ENCODE measurements at regions not wholly inside any gene's neighbourhood (a gene's known extent, or its start where the extent isn't known, plus 50 kb on each side); places are given as distances from the start of the nearest gene placed in this dataset.

GRCh38 chr3:78274475-78275065, 1234.7 kb downstream of the ROBO2 start:
- Histone ChIP-seq H3K27ac (no peak overlapping the region), H3K36me3 (replicated peaks in 1 of 2) (no peaks in the 10 kb centered on the region), H3K4me3 (no peak overlapping the region), H3K4me1 (replicated peaks in 1 of 2) (no peaks in the 10 kb centered on the region), H3K9me3 (replicated peaks in 1 of 3) (no peaks in the 10 kb centered on the region), H3K27me3 (no peaks in the 10 kb centered on the region)
- TF ChIP-seq POLR2A (IDR thresholded peaks at IDR 0.05) = no peak
- TF ChIP-seq, protein P1, sequence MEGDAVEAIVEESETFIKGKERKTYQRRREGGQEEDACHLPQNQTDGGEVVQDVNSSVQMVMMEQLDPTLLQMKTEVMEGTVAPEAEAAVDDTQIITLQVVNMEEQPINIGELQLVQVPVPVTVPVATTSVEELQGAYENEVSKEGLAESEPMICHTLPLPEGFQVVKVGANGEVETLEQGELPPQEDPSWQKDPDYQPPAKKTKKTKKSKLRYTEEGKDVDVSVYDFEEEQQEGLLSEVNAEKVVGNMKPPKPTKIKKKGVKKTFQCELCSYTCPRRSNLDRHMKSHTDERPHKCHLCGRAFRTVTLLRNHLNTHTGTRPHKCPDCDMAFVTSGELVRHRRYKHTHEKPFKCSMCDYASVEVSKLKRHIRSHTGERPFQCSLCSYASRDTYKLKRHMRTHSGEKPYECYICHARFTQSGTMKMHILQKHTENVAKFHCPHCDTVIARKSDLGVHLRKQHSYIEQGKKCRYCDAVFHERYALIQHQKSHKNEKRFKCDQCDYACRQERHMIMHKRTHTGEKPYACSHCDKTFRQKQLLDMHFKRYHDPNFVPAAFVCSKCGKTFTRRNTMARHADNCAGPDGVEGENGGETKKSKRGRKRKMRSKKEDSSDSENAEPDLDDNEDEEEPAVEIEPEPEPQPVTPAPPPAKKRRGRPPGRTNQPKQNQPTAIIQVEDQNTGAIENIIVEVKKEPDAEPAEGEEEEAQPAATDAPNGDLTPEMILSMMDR (IDR thresholded peaks at IDR 0.05) = no peak
- WGBS, 4 donors = 80 to 87% (median 83%) methylated on average over 2 of the region's 2 CpGs
- intact Hi-C loops (cut with DNase I) = no loop called here
- DNase-seq = no peak

- no peaks in the 10 kb centered on the region for H3K27me3 ChIP-seq
- no peaks in the 10 kb centered on the region for H3K9me3 ChIP-seq (replicated peaks in 1 of 3)
- H3K36me3 ChIP-seq (replicated peaks in 1 of 2) = no peaks in the 10 kb centered on the region
- no peaks in the 10 kb centered on the region for H3K4me1 ChIP-seq (replicated peaks in 1 of 2)
- DNase-seq = no peak
- no peak overlapping the region for H3K27ac ChIP-seq
- H3K4me3 ChIP-seq = no peak overlapping the region
- intact Hi-C loops (cut with DNase I) = no loop called here
- 81 to 91% (median 84%) methylated on average over 3 of the region's 3 CpGs for WGBS, 4 donors
- TF ChIP-seq, protein P1 (IDR thresholded peaks at IDR 0.05) = no peak
- TF ChIP-seq POLR2A (IDR thresholded peaks at IDR 0.05) = no peak
Measured at GRCh38 chr3:78275420-78275852, 1235.5 kb downstream of the ROBO2 start.

- Histone ChIP-seq H3K4me1 (replicated peaks in 1 of 2) (no peaks in the 10 kb centered on the region), H3K27ac (no peak overlapping the region), H3K9me3 (replicated peaks in 1 of 3) (no peaks in the 10 kb centered on the region), H3K4me3 (no peak overlapping the region), H3K27me3 (no peaks in the 10 kb centered on the region), H3K36me3 (replicated peaks in 1 of 2) (no peaks in the 10 kb centered on the region)
- TF ChIP-seq POLR2A (IDR thresholded peaks at IDR 0.05) = no peak
- TF ChIP-seq, protein P1 (IDR thresholded peaks at IDR 0.05) = no peak
- intact Hi-C loops (cut with DNase I) = no loop called here
- no peak for DNase-seq
- 83 to 94% (median 91%) methylated on average over 2 of the region's 2 CpGs for WGBS, 4 donors
Measured at GRCh38 chr3:78277220-78277619, 1237.3 kb downstream of the ROBO2 start.

GRCh38 chr3:78277801-78278200, 1237.9 kb downstream of the ROBO2 start:
- H3K9me3 ChIP-seq (replicated peaks in 1 of 3) = no peaks in the 10 kb centered on the region
- H3K27ac ChIP-seq = no peak overlapping the region
- no peak for DNase-seq
- no peak overlapping the region for H3K4me3 ChIP-seq
- H3K4me1 ChIP-seq (replicated peaks in 1 of 2) = no peaks in the 10 kb centered on the region
- TF ChIP-seq POLR2A (IDR thresholded peaks at IDR 0.05) = no peak
- TF ChIP-seq, protein P1 (IDR thresholded peaks at IDR 0.05) = no peak
- H3K36me3 ChIP-seq (replicated peaks in 1 of 2) = no peaks in the 10 kb centered on the region
- intact Hi-C loops (cut with DNase I) = no loop called here
- H3K27me3 ChIP-seq = no peaks in the 10 kb centered on the region

All from adrenal gland (tissue), 9 donors.